ENCODE measurements at regions not wholly inside any gene's neighbourhood (a gene's known extent, or its start where the extent isn't known, plus 50 kb on each side); places are given as distances from the start of the nearest gene placed in this dataset.

- TF ChIP-seq CTCF (conservative IDR thresholded peaks at IDR 0.05), result no peak
- Histone ChIP-seq H3K14ac (ENCODE audit: insufficient read depth, low read length) (no peak overlapping the region), H2AFZ (ENCODE audit: low read length) (no peak overlapping the region), H4K20me1 (ENCODE audit: control insufficient read depth, insufficient read depth, insufficient read length) (no peaks in the 10 kb centered on the region), H4K5ac (ENCODE audit: insufficient read length, low read depth, low read length) (no peak overlapping the region), H3K18ac (ENCODE audit: insufficient read length, low read depth, low read length) (no peak overlapping the region), H2AK5ac (ENCODE audit: insufficient read length, low read length) (no peak overlapping the region), H3K4me2 (ENCODE audit: insufficient read depth, insufficient read length, low read length) (no peak overlapping the region), H3K4me1 (ENCODE audit: insufficient read depth, low read length) (peaks cover 4% of the 10 kb centered on the region; the same call in 1 of the 2 replicates), H3K27me3 (ENCODE audit: insufficient read depth, low read length) (peaks cover 10% of the 10 kb centered on the region; the same call in 1 of the 2 replicates), H2BK15ac (ENCODE audit: low read depth, low read length) (no peak overlapping the region), H2BK120ac (ENCODE audit: low read depth, low read length, poor library complexity, severe bottlenecking) (no peak overlapping the region), H2BK12ac (ENCODE audit: insufficient read length, low read depth, low read length) (no peak overlapping the region), H3K9ac (ENCODE audit: extremely low read depth, insufficient read length, low read length) (no peak overlapping the region), H3T11ph (ENCODE audit: low read length) (no peak overlapping the region), H2BK5ac (ENCODE audit: insufficient read length, low read length) (no peak overlapping the region), H3K79me2 (ENCODE audit: insufficient read depth, low read length) (no peaks in the 10 kb centered on the region), H4K8ac (replicated peaks; ENCODE audit: insufficient read length, low read depth, low read length) (no peak overlapping the region), H3K23ac (ENCODE audit: insufficient read length, low read depth, low read length) (no peak overlapping the region), H3K4ac (ENCODE audit: low read depth, low read length) (no peak overlapping the region), H3K9me3 (ENCODE audit: control insufficient read depth, low read depth, low read length) (no peaks in the 10 kb centered on the region), H3K23me2 (ENCODE audit: insufficient read length, low read depth, low read length, poor library complexity, severe bottlenecking) (no peaks in the 10 kb centered on the region), H3K79me1 (ENCODE audit: insufficient read depth, low read depth, low read length, poor library complexity, severe bottlenecking) (no peaks in the 10 kb centered on the region), H2BK20ac (ENCODE audit: low read depth, low read length, poor library complexity, severe bottlenecking) (no peak overlapping the region), H3K27ac (ENCODE audit: insufficient read length, low read depth, low read length) (no peak overlapping the region), H3K56ac (ENCODE audit: insufficient read length, low read depth, low read length) (no peak overlapping the region), H4K91ac (ENCODE audit: insufficient read length, low read depth, low read length) (no peak overlapping the region)
- Mint-ChIP-seq H3K9me3 (peaks cover 0 to 2% of the 10 kb centered on the region in 2 experiments; a peak in 3 of 5 replicates), H3K4me1 (peaks cover 51 to 53% of the 10 kb centered on the region in 2 experiments), H3K36me3 (ENCODE audit: insufficient read depth in 1 of 3, low read depth in 3 of 3) (no peaks in the 10 kb centered on the region), H3K27ac (no peak overlapping the region), H3K27me3 (ENCODE audit: low read depth) (peaks cover 84% of the 10 kb centered on the region), H3K4me3 (no peak overlapping the region)
- WGBS (ENCODE audit: extremely low coverage, insufficient read length, low lambda C conversion rate), result no CpG with 5 or more reads among the region's 1 CpG
- no peak for DNase-seq
These were observed 191.8 kb downstream of the OPA1 start for GRCh38 chr3:193784822-193785221.

Data from H9 (cell line).